Urinary bladder (tissue), 3 donors: ENCODE measurements at regions not wholly inside any gene's neighbourhood (a gene's known extent, or its start where the extent isn't known, plus 50 kb on each side); places are given as distances from the start of the nearest gene placed in this dataset.

Experiments
- DNase-seq: peaks from one replicate; pipeline ENCODE4 v3.0.0-alpha.2; 2015; ENCODE audit errors: extremely low spot score
- H3K27ac ChIP-seq: one replicate; pipeline ENCODE4 v1.5.1; 2013; ENCODE audit warnings: low read depth, mild to moderate bottlenecking, moderate library complexity
- H3K36me3 ChIP-seq: one replicate; pipeline ENCODE4 v1.6.1; 2013; ENCODE audit warnings: mild to moderate bottlenecking, moderate library complexity; ENCODE audit not compliant: insufficient read depth
- H3K4me1 ChIP-seq: one replicate; pipeline ENCODE4 v1.6.1; 2013; ENCODE audit warnings: mild to moderate bottlenecking, moderate library complexity; ENCODE audit not compliant: insufficient read depth
- H3K4me3 ChIP-seq: one replicate; pipeline ENCODE4 v1.5.1; 2013; ENCODE audit warnings: low read depth, low read length
- WGBS: extraction: QIAGEN DNeasy Blood & Tissue Kit; methylation state at CpG from one replicate; pipeline ENCODE4 v1.1.7; 2013; 5-methylcytosine and 5-hydroxymethylcytosine counted together
- donor health status: healthy with polysubstance abuse.
- donor health status: healthy.

- Histone ChIP-seq H3K36me3 (no peaks in the 10 kb centered on the region), H3K27ac (no peak overlapping the region), H3K4me1 (no peaks in the 10 kb centered on the region), H3K4me3 (no peak overlapping the region)
- 25% methylated on average over 1 of the region's 1 CpG for WGBS
- DNase-seq, result no peak
Observed at GRCh38 chr6:97989451-97989850, 706.4 kb upstream of the MMS22L start.

GRCh38 chr6:97995158-97995557 lies 712.1 kb upstream of the MMS22L start:
- DNase-seq, result no peak
- Histone ChIP-seq H3K27ac (no peak overlapping the region), H3K36me3 (no peaks in the 10 kb centered on the region), H3K4me1 (no peaks in the 10 kb centered on the region), H3K4me3 (no peak overlapping the region)

GRCh38 chr6:98002678-98003077 lies 719.7 kb upstream of the MMS22L start:
- WGBS, result 100% methylated on average over 1 of the region's 1 CpG
- no peaks in the 10 kb centered on the region for H3K4me1 ChIP-seq
- no peak for DNase-seq
- H3K36me3 ChIP-seq, result no peaks in the 10 kb centered on the region
- no peak overlapping the region for H3K4me3 ChIP-seq
- no peak overlapping the region for H3K27ac ChIP-seq

GRCh38 chr6:98014442-98015201 lies 731.6 kb upstream of the MMS22L start:
- DNase-seq, result no peak
- Histone ChIP-seq H3K36me3 (no peaks in the 10 kb centered on the region), H3K4me3 (no peak overlapping the region), H3K4me1 (no peaks in the 10 kb centered on the region), H3K27ac (no peak overlapping the region)
- 31% methylated on average over 6 of the region's 6 CpGs for whole genome bisulfite sequencing

- DNase-seq, result no peak
- H3K36me3 ChIP-seq, result no peaks in the 10 kb centered on the region
- no peaks in the 10 kb centered on the region for H3K4me1 ChIP-seq
- H3K4me3 ChIP-seq, result no peak overlapping the region
- 87% methylated on average over 4 of the region's 4 CpGs for WGBS
- no peak overlapping the region for H3K27ac ChIP-seq
Observed at GRCh38 chr6:98016565-98016964, 733.5 kb upstream of the MMS22L start.

GRCh38 chr6:98020222-98020621 lies 737.2 kb upstream of the MMS22L start:
- Histone ChIP-seq H3K27ac (no peak overlapping the region), H3K4me3 (no peak overlapping the region), H3K36me3 (no peaks in the 10 kb centered on the region), H3K4me1 (no peaks in the 10 kb centered on the region)
- DNase-seq, result no peak
- 42% methylated on average over 2 of the region's 2 CpGs for WGBS

- H3K4me3 ChIP-seq, result no peak overlapping the region
- H3K36me3 ChIP-seq, result no peaks in the 10 kb centered on the region
- H3K4me1 ChIP-seq, result no peaks in the 10 kb centered on the region
- no peak for DNase-seq
- no peak overlapping the region for H3K27ac ChIP-seq
- WGBS, result 69% methylated on average over 2 of the region's 2 CpGs
Observed at GRCh38 chr6:98024359-98024758, 741.3 kb upstream of the MMS22L start.

GRCh38 chr6:98027898-98028297 lies 744.9 kb upstream of the MMS22L start:
- no peaks in the 10 kb centered on the region for H3K4me1 ChIP-seq
- WGBS, result 84% methylated on average over 2 of the region's 2 CpGs
- DNase-seq, result no peak

GRCh38 chr6:98033617-98034016 lies 750.6 kb upstream of the MMS22L start:
- no peak for DNase-seq
- H3K27ac ChIP-seq, result no peak overlapping the region
- 89% methylated on average over 3 of the region's 3 CpGs for WGBS
- H3K36me3 ChIP-seq, result no peaks in the 10 kb centered on the region
- no peak overlapping the region for H3K4me3 ChIP-seq
- no peaks in the 10 kb centered on the region for H3K4me1 ChIP-seq

More at GRCh38 chr6:98027898-98028297, 744.9 kb upstream of the MMS22L start:
- Histone ChIP-seq H3K27ac (no peak overlapping the region), H3K4me3 (no peak overlapping the region), H3K36me3 (no peaks in the 10 kb centered on the region)

GRCh38 chr6:98036344-98036923 lies 753.4 kb upstream of the MMS22L start:
- Histone ChIP-seq H3K36me3 (no peaks in the 10 kb centered on the region), H3K4me1 (no peaks in the 10 kb centered on the region), H3K27ac (no peak overlapping the region), H3K4me3 (no peak overlapping the region)
- DNase-seq, result no peak
- 41% methylated on average over 5 of the region's 5 CpGs for WGBS

- Histone ChIP-seq H3K36me3 (no peaks in the 10 kb centered on the region), H3K27ac (no peak overlapping the region), H3K4me1 (no peaks in the 10 kb centered on the region), H3K4me3 (no peak overlapping the region)
- no peak for DNase-seq
- WGBS, result 54% methylated on average over 6 of the region's 6 CpGs
Observed at GRCh38 chr6:98037571-98037970, 754.6 kb upstream of the MMS22L start.

- Histone ChIP-seq H3K27ac (no peak overlapping the region), H3K4me1 (no peaks in the 10 kb centered on the region), H3K36me3 (no peaks in the 10 kb centered on the region), H3K4me3 (no peak overlapping the region)
- WGBS, result 50% methylated on average over 5 of the region's 5 CpGs
- DNase-seq, result no peak
Observed at GRCh38 chr6:98039443-98039842, 756.4 kb upstream of the MMS22L start.

GRCh38 chr6:98039904-98040607 lies 757.0 kb upstream of the MMS22L start:
- 22% methylated on average over 3 of the region's 3 CpGs for WGBS
- no peak overlapping the region for H3K4me3 ChIP-seq
- DNase-seq, result no peak
- H3K27ac ChIP-seq, result no peak overlapping the region
- no peaks in the 10 kb centered on the region for H3K36me3 ChIP-seq
- H3K4me1 ChIP-seq, result no peaks in the 10 kb centered on the region

- no peaks in the 10 kb centered on the region for H3K36me3 ChIP-seq
- no peak overlapping the region for H3K27ac ChIP-seq
- no peaks in the 10 kb centered on the region for H3K4me1 ChIP-seq
- DNase-seq, result no peak
- H3K4me3 ChIP-seq, result no peak overlapping the region
Observed at GRCh38 chr6:98041056-98041455, 758.0 kb upstream of the MMS22L start.
